ENCODE measurements at regions not wholly inside any gene's neighbourhood (a gene's known extent, or its start where the extent isn't known, plus 50 kb on each side); places are given as distances from the start of the nearest gene placed in this dataset.

GRCh38 chr7:19269301-19269700, 124.1 kb upstream of the FERD3L start:
- Mint-ChIP-seq H3K36me3 (no peaks in the 10 kb centered on the region), H3K27me3 (ENCODE audit: insufficient read depth, low read depth) (no peaks in the 10 kb centered on the region), H3K27ac (no peak overlapping the region), H3K4me1 (no peaks in the 10 kb centered on the region), H3K4me3 (no peak overlapping the region), H3K9me3 (no peaks in the 10 kb centered on the region)
- no peaks in the 10 kb centered on the region for H3K9me3 ChIP-seq (ENCODE audit: low read depth)
- no peak overlapping the region for H3K9ac ChIP-seq
- no peak overlapping the region for H3K4me3 ChIP-seq
- no peak overlapping the region for H2AFZ ChIP-seq (replicated peaks)
- H3K79me2 ChIP-seq (ENCODE audit: low read depth): no peaks in the 10 kb centered on the region
- no peaks in the 10 kb centered on the region for H4K20me1 ChIP-seq (ENCODE audit: low read depth)
- DNase-seq (ENCODE audit: low spot score): no peak
- no peaks in the 10 kb centered on the region for H3F3A ChIP-seq (ENCODE audit: low read depth)
- no peaks in the 10 kb centered on the region for H3K36me3 ChIP-seq
- no peaks in the 10 kb centered on the region for H3K27me3 ChIP-seq
- TF ChIP-seq CTCF (IDR thresholded peaks at IDR 0.05): no peak
- TF ChIP-seq EZH2 (IDR thresholded peaks at IDR 0.05): no peak
- no peak overlapping the region for H3K4me2 ChIP-seq
- no peak overlapping the region for H3K27ac ChIP-seq
- H3K4me1 ChIP-seq: no peaks in the 10 kb centered on the region

- Histone ChIP-seq H3K27me3 (no peaks in the 10 kb centered on the region), H3K4me2 (no peak overlapping the region), H3K79me2 (ENCODE audit: low read depth) (no peaks in the 10 kb centered on the region), H3F3A (ENCODE audit: low read depth) (no peaks in the 10 kb centered on the region), H4K20me1 (ENCODE audit: low read depth) (no peaks in the 10 kb centered on the region), H3K27ac (no peak overlapping the region), H3K4me1 (no peaks in the 10 kb centered on the region), H3K9ac (no peak overlapping the region), H3K4me3 (no peak overlapping the region), H2AFZ (replicated peaks) (no peak overlapping the region), H3K9me3 (ENCODE audit: low read depth) (no peaks in the 10 kb centered on the region), H3K36me3 (no peaks in the 10 kb centered on the region)
- Mint-ChIP-seq H3K4me3 (no peak overlapping the region), H3K4me1 (no peaks in the 10 kb centered on the region), H3K27ac (no peak overlapping the region), H3K36me3 (no peaks in the 10 kb centered on the region), H3K9me3 (no peaks in the 10 kb centered on the region), H3K27me3 (ENCODE audit: insufficient read depth, low read depth) (no peaks in the 10 kb centered on the region)
- DNase-seq (ENCODE audit: low spot score): no peak
- TF ChIP-seq CTCF (IDR thresholded peaks at IDR 0.05): no peak
- TF ChIP-seq EZH2phosphoT487 (IDR thresholded peaks at IDR 0.05): no peak
- no peak for TF ChIP-seq EZH2 (IDR thresholded peaks at IDR 0.05)
Observed at GRCh38 chr7:19268737-19269136, 123.5 kb upstream of the FERD3L start.

GRCh38 chr7:19262826-19263225, 117.6 kb upstream of the FERD3L start:
- Mint-ChIP-seq H3K4me1 (no peaks in the 10 kb centered on the region), H3K9me3 (peaks cover 4% of the 10 kb centered on the region), H3K27ac (no peak overlapping the region), H3K27me3 (ENCODE audit: insufficient read depth, low read depth) (no peaks in the 10 kb centered on the region), H3K36me3 (no peaks in the 10 kb centered on the region), H3K4me3 (no peak overlapping the region)
- TF ChIP-seq EZH2 (IDR thresholded peaks at IDR 0.05) (no peak), CTCF (IDR thresholded peaks at IDR 0.05) (no peak), EZH2phosphoT487 (IDR thresholded peaks at IDR 0.05) (no peak)
- no peaks in the 10 kb centered on the region for H3K36me3 ChIP-seq
- H3F3A ChIP-seq (ENCODE audit: low read depth): no peaks in the 10 kb centered on the region
- no peak for DNase-seq (ENCODE audit: low spot score)
- H3K4me3 ChIP-seq: no peak overlapping the region
- H4K20me1 ChIP-seq (ENCODE audit: low read depth): no peaks in the 10 kb centered on the region
- H3K4me1 ChIP-seq: no peaks in the 10 kb centered on the region
- no peak overlapping the region for H3K9ac ChIP-seq
- H2AFZ ChIP-seq (replicated peaks): no peak overlapping the region
- no peaks in the 10 kb centered on the region for H3K79me2 ChIP-seq (ENCODE audit: low read depth)
- no peaks in the 10 kb centered on the region for H3K27me3 ChIP-seq
- H3K4me2 ChIP-seq: no peak overlapping the region
- no peak overlapping the region for H3K27ac ChIP-seq
- H3K9me3 ChIP-seq (ENCODE audit: low read depth): no peaks in the 10 kb centered on the region

GRCh38 chr7:19249281-19249680, 104.1 kb upstream of the FERD3L start:
- Histone ChIP-seq H3K27ac (no peak overlapping the region), H3K9me3 (ENCODE audit: low read depth) (no peaks in the 10 kb centered on the region), H3K27me3 (no peaks in the 10 kb centered on the region), H3K4me2 (no peak overlapping the region), H2AFZ (replicated peaks) (no peak overlapping the region), H4K20me1 (ENCODE audit: low read depth) (no peaks in the 10 kb centered on the region), H3K36me3 (no peaks in the 10 kb centered on the region), H3K4me1 (no peaks in the 10 kb centered on the region), H3K4me3 (no peak overlapping the region), H3K9ac (no peak overlapping the region), H3K79me2 (ENCODE audit: low read depth) (no peaks in the 10 kb centered on the region), H3F3A (ENCODE audit: low read depth) (no peaks in the 10 kb centered on the region)
- Mint-ChIP-seq H3K27ac (no peak overlapping the region), H3K4me1 (no peaks in the 10 kb centered on the region), H3K27me3 (ENCODE audit: insufficient read depth, low read depth) (no peaks in the 10 kb centered on the region), H3K9me3 (no peaks in the 10 kb centered on the region), H3K4me3 (no peak overlapping the region), H3K36me3 (no peaks in the 10 kb centered on the region)
- TF ChIP-seq CTCF (IDR thresholded peaks at IDR 0.05): no peak
- TF ChIP-seq EZH2phosphoT487 (IDR thresholded peaks at IDR 0.05): no peak
- no peak for TF ChIP-seq EZH2 (IDR thresholded peaks at IDR 0.05)
- no peak for DNase-seq (ENCODE audit: low spot score)
